ENCODE measurements at regions not wholly inside any gene's neighbourhood (a gene's known extent, or its start where the extent isn't known, plus 50 kb on each side); places are given as distances from the start of the nearest gene placed in this dataset.

DNA sequence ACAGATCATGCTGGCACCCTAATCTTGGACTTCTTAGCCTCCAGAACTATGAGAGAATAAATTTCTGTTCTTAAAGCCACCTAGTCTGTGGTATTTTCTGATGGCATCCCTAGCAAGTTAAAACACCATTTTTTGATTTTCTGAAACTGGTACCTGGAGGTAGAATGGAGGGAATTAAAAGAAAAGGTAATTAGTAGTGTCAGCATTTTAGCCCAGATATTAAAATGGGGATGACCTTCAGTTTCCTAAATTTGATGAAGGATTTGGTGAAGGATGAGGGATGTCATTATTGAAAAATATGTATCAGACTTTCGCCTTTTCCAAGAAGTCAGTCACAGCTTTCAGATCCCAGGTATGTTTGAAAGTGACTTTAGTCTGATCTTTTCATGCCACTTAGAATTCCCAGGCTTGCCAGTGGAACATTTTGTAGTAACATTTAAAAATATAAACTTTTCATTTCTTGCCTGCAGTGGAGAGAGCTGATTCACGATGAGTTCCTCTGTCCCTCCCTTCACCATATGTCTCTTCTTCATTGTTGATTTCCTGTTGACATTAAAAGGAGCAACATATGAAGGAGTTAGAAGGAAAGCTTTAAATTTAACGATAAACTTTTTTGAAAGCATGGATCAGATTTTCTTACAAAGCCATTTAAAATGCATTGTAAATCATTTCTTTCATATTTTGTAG lies 169.4 kb downstream of the SLIT2 start:
- TF ChIP-seq, protein P1, sequence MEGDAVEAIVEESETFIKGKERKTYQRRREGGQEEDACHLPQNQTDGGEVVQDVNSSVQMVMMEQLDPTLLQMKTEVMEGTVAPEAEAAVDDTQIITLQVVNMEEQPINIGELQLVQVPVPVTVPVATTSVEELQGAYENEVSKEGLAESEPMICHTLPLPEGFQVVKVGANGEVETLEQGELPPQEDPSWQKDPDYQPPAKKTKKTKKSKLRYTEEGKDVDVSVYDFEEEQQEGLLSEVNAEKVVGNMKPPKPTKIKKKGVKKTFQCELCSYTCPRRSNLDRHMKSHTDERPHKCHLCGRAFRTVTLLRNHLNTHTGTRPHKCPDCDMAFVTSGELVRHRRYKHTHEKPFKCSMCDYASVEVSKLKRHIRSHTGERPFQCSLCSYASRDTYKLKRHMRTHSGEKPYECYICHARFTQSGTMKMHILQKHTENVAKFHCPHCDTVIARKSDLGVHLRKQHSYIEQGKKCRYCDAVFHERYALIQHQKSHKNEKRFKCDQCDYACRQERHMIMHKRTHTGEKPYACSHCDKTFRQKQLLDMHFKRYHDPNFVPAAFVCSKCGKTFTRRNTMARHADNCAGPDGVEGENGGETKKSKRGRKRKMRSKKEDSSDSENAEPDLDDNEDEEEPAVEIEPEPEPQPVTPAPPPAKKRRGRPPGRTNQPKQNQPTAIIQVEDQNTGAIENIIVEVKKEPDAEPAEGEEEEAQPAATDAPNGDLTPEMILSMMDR (IDR thresholded peaks at IDR 0.05), result no peak
- no peak for TF ChIP-seq POLR2A (IDR thresholded peaks at IDR 0.05)
